ACC112 (cell line): ENCODE measurements at regions not wholly inside any gene's neighbourhood (a gene's known extent, or its start where the extent isn't known, plus 50 kb on each side); places are given as distances from the start of the nearest gene placed in this dataset.

Experiments
- H2AFZ ChIP-seq: fragments of 200-600 bp; sonication (generic); one replicate; pipeline ENCODE4 v1.6.0; 2017; ENCODE audit warnings: antibody characterized with exemption, low read length; ENCODE audit not compliant: unreplicated experiment
- H3K27ac ChIP-seq: fragments of 200-600 bp; sonication (generic); 2 replicates; pipeline ENCODE4 v1.5.1; 2014; ENCODE audit warnings: low read depth, mild to moderate bottlenecking, antibody characterized with exemption, low read length, moderate library complexity
- H3K27me3 ChIP-seq: fragments of 200-600 bp; sonication (generic); 2 replicates; pipeline ENCODE4 v1.6.1; 2014; ENCODE audit warnings: mild to moderate bottlenecking, antibody characterized with exemption, low read length, moderate library complexity, mixed read lengths; ENCODE audit not compliant: insufficient read depth
- H3K36me3 ChIP-seq: fragments of 200-600 bp; sonication (generic); 2 replicates; pipeline ENCODE4 v1.6.1; 2016; ENCODE audit warnings: mild to moderate bottlenecking, antibody characterized with exemption, low read length, moderate library complexity, mixed read lengths; ENCODE audit not compliant: insufficient read depth
- H3K4me1 ChIP-seq: fragments of 200-600 bp; sonication (generic); one replicate; pipeline ENCODE4 v1.6.1; 2016; ENCODE audit warnings: low read length, mixed read lengths; ENCODE audit not compliant: insufficient read depth, unreplicated experiment, control insufficient read depth
- H3K4me3 ChIP-seq: fragments of 200-600 bp; sonication (generic); 2 replicates; pipeline ENCODE4 v1.5.1; 2014; ENCODE audit warnings: mild to moderate bottlenecking, low read depth, low read length
- H3K79me2 ChIP-seq: fragments of 200-600 bp; sonication (generic); one replicate; pipeline ENCODE4 v1.6.0; 2016; ENCODE audit warnings: low read length; ENCODE audit not compliant: control insufficient read depth, unreplicated experiment, insufficient read depth

DNA sequence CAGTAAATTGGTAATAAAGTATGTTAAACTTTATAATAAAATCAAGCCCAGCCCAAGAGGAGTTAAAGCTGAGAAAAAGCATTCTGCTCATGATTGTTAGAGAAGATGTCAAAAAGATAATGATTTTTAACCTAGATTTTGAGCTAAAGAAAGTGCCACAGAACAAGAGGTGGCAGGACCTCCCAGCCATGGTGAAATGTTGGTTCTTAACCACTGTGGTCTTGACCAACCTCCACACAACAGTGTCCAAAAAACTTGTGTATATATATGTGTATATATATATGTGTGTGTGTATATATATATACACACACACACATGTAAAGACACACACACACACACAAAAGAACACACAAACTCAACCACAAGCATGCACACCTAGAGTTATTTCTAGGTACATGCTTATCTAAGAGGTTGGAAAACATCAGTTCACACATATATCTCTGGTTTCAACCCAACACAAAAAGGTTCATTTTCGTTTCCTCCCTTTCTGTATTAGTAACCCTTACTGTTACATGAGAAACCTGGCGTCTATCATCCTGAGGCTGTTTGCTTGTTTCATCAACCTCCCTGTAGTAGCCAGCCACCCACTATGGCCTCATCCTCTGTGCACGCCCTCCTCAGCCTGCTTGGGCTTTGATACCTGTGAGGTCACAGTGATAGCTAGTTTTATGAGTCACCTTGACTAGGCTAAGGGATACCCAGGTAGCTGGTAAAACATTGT is 631.8 kb upstream of the ID2 start:
- Histone ChIP-seq H3K4me3 (no peak overlapping the region), H3K4me1 (no peaks in the 10 kb centered on the region), H3K36me3 (no peaks in the 10 kb centered on the region), H3K27me3 (no peaks in the 10 kb centered on the region), H2AFZ (no peak overlapping the region), H3K79me2 (no peaks in the 10 kb centered on the region), H3K27ac (no peak overlapping the region)

DNA sequence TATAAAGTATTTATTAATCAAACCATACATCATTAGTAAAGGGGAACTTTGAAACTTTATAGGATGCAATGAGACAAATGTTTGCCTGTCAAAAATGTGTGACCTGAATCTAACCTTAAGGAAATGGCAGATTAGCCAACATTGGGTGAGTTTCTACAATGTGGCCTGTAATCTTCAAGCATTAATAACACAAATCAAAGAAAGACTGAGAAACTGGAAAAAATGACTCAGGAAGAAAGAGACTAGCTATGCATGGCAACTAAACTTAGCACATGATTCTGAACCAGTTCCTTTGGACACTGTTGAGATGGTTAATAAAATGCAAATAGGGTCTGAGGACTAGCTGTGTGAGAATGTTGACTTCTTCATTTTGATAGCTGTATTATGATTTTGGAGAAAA is 628.6 kb upstream of the ID2 start:
- Histone ChIP-seq H3K4me3 (no peak overlapping the region), H3K27ac (no peak overlapping the region), H3K27me3 (no peaks in the 10 kb centered on the region), H2AFZ (no peak overlapping the region), H3K79me2 (no peaks in the 10 kb centered on the region), H3K4me1 (no peaks in the 10 kb centered on the region), H3K36me3 (no peaks in the 10 kb centered on the region)

DNA sequence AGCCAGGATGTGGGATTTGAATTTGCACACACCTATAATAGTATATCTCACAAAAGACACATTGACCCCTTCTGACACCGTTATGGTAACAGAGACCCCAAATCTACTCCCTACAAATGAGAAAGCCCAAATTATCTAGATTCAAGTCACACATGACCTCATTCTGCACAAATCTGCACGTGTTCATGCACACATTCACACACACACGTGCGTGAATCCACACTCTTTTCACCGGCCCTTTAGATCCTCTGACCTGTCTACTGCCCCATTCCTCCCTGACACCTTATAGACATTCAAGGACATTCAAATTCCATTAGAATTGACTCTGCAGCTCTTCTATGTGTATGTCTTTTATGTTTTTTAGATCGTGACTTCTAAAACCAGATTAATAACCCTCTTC is 627.8 kb upstream of the ID2 start:
- no peaks in the 10 kb centered on the region for H3K36me3 ChIP-seq
- no peaks in the 10 kb centered on the region for H3K27me3 ChIP-seq
- H3K4me3 ChIP-seq, result no peak overlapping the region
- H3K27ac ChIP-seq, result no peak overlapping the region
- H2AFZ ChIP-seq, result no peak overlapping the region
- H3K79me2 ChIP-seq, result no peaks in the 10 kb centered on the region
- no peaks in the 10 kb centered on the region for H3K4me1 ChIP-seq

DNA sequence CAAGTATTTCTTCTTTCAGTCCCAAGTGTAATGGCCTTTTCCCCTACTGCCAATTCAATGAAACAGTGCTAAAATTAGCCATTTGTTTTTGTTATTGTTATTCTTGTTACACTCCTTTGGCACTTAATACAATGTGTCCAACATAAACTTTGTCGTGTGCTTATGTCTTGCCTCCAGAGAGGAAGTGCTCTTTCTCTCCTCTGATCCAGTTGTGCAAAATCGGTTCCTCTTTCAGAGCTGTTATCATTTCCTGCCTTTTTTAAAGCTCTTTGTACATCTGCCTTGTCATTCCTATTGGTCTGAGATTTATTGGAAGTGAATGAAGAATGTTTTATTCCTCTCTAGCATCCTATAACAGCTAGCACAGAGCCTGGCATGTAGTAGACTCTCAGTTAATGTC is 623.2 kb upstream of the ID2 start:
- no peak overlapping the region for H3K4me3 ChIP-seq
- H3K27me3 ChIP-seq, result no peaks in the 10 kb centered on the region
- no peak overlapping the region for H3K27ac ChIP-seq
- no peaks in the 10 kb centered on the region for H3K4me1 ChIP-seq
- H3K79me2 ChIP-seq, result no peaks in the 10 kb centered on the region
- H3K36me3 ChIP-seq, result no peaks in the 10 kb centered on the region
- no peak overlapping the region for H2AFZ ChIP-seq

DNA sequence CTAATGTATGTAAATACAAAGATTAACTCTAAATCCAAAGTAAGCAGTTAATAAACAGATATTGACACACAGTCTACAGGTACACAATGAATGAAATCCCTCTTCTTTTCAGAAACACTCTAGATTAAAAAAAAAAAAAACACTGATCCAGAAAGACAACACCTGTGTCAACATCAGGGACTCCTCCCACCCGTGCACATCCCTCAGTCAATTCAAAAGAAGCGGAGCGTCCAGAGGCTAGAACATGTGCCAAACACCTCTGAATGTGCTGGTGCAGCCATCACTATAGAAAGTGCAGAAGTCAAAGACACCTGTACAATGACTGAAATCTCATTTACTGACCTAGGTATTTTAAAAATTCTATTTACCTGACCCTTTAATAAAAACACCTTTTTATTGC is 622.6 kb upstream of the ID2 start:
- H3K36me3 ChIP-seq, result no peaks in the 10 kb centered on the region
- no peak overlapping the region for H3K27ac ChIP-seq
- no peak overlapping the region for H3K4me3 ChIP-seq
- H2AFZ ChIP-seq, result no peak overlapping the region
- no peaks in the 10 kb centered on the region for H3K4me1 ChIP-seq
- no peaks in the 10 kb centered on the region for H3K27me3 ChIP-seq
- H3K79me2 ChIP-seq, result no peaks in the 10 kb centered on the region

DNA sequence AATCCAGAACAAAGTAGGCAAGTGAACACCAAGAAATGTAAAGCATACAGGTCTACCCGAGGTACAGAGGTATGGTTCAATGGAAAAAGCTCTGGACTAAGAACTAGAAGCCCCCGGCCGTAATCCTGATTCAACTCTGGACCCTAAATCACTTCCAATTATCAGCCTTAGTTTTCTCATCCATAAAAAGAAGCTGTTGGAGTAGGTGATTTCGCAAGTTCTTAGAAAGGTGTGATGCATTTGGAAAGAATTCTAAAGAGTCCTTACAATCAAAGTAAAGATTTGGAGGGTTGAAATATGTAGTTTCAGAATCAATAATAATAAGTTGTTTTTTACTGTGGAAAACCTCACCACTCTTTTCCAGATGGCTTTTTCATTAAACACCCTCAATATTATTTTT is 622.1 kb upstream of the ID2 start:
- Histone ChIP-seq H3K79me2 (no peaks in the 10 kb centered on the region), H3K36me3 (no peaks in the 10 kb centered on the region), H2AFZ (no peak overlapping the region), H3K4me3 (no peak overlapping the region), H3K27me3 (no peaks in the 10 kb centered on the region), H3K27ac (no peak overlapping the region), H3K4me1 (no peaks in the 10 kb centered on the region)

DNA sequence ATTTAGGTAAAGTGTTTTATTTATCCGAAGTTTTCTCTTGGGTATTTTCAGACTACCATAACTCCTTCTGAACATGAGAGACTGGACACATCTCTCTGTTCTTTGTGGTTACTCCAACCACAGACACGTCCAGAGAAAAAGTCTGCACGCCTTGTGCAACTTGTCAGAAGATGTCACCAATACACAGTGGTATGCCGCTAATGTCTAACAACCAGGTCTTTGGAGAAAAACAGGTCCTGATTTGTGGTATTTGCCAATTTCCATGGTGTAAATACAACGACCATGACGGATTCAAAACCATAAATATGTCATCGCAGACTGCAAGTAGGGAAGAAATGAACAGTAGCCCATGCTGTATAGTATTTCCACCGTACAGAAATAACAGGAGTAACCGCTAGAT is 620.6 kb upstream of the ID2 start:
- H3K4me3 ChIP-seq, result no peak overlapping the region
- no peak overlapping the region for H3K27ac ChIP-seq
- H3K27me3 ChIP-seq, result no peaks in the 10 kb centered on the region
- H3K4me1 ChIP-seq, result no peaks in the 10 kb centered on the region
- H3K79me2 ChIP-seq, result no peaks in the 10 kb centered on the region
- no peak overlapping the region for H2AFZ ChIP-seq
- no peaks in the 10 kb centered on the region for H3K36me3 ChIP-seq

DNA sequence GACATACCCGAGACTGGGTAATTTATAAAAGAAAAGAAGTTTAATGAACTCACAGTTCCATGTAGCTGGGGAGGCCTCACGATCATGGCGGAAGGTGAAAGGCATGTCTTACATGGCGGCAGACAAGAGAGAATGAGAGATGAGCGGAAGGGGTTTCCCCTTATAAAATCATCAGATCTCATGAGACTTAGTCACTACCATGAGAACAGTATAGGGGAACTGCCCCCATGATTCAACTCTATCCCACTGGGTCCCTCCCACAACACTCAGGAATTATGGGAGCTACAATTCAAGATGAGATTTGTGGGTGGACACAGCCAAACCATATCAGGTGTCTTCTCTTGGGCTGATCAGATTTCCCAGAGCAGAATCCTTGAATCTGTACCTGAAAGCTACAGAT is 617.3 kb upstream of the ID2 start:
- Histone ChIP-seq H3K4me1 (no peaks in the 10 kb centered on the region), H3K27ac (no peak overlapping the region), H3K79me2 (no peaks in the 10 kb centered on the region), H3K36me3 (no peaks in the 10 kb centered on the region), H3K4me3 (no peak overlapping the region), H3K27me3 (no peaks in the 10 kb centered on the region), H2AFZ (no peak overlapping the region)

DNA sequence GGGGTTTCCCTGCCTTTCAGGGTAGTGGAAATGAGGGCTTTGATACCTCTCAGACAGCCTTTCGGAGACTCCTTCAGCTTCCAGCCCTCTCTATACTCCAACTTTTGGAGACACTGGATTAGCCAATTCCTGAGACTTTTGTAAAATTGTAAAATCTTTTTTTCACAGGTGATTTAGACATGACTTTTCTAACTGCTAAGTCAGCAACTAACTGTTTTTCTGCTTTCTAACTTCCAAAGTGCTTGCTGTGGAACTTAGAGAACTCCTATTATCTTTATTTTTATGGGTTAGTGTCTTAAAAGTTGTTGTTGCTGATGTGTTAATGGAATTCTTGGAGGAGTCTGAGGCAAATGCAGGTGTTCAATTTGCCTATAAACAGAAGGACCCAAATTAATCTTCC is 616.7 kb upstream of the ID2 start:
- no peaks in the 10 kb centered on the region for H3K36me3 ChIP-seq
- no peaks in the 10 kb centered on the region for H3K4me1 ChIP-seq
- no peak overlapping the region for H2AFZ ChIP-seq
- H3K27me3 ChIP-seq, result no peaks in the 10 kb centered on the region
- no peak overlapping the region for H3K27ac ChIP-seq
- H3K4me3 ChIP-seq, result no peak overlapping the region
- no peaks in the 10 kb centered on the region for H3K79me2 ChIP-seq

DNA sequence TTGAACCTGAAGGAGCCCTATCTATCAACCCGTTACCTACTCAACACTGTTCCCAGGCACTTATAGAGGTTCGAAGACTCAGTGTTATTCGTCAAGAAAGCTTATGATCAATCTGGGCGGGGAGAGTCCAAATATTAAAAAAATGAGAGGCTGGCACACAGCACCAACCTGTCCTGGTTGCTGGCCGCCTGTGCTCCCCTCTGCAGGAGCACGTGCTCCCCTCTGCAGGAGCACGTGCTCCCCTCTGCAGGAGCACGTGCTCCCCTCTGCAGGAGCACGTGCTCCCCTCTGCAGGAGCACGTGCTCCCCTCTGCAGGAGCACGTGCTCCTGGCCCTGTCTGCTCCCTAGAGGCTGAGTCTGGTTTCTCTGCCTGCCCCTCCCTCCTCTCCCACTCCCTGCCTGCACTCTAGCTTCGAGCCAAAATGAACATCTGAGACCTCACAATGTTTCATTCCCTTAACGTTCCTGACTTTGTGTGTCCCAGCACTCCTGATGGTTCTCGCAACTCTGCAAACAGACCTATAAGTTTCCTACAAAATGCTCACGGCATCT is 614.0 kb upstream of the ID2 start:
- Histone ChIP-seq H3K79me2 (no peaks in the 10 kb centered on the region), H3K27ac (no peak overlapping the region), H3K4me3 (no peak overlapping the region), H3K27me3 (no peaks in the 10 kb centered on the region), H3K4me1 (no peaks in the 10 kb centered on the region), H2AFZ (no peak overlapping the region), H3K36me3 (no peaks in the 10 kb centered on the region)

DNA sequence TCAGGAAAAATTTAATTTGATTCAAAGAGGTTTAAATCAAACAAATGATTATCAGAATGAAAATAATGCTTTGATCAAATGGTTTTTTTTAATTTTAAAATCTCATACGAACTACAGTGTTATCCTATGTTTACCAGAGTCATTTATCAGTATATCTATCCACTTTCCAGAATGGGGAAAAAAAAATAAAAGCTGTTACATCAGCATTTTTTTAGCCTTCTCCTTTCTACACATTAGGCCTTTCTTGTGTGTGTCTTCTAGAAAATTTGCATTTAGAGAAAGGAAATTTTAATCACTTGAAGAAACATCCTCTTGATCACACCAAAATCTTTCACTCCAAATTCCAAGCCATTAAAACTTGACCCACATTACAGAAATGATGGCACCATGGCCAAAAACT is 608.9 kb upstream of the ID2 start:
- no peaks in the 10 kb centered on the region for H3K4me1 ChIP-seq
- H3K27ac ChIP-seq, result no peak overlapping the region

More for the DNA sequence above, 608.9 kb upstream of the ID2 start:
- no peaks in the 10 kb centered on the region for H3K79me2 ChIP-seq
- no peak overlapping the region for H2AFZ ChIP-seq
- H3K27me3 ChIP-seq, result no peaks in the 10 kb centered on the region
- no peaks in the 10 kb centered on the region for H3K36me3 ChIP-seq
- H3K4me3 ChIP-seq, result no peak overlapping the region
